Ishikawa (cell line): ENCODE measurements at regions not wholly inside any gene's neighbourhood (a gene's known extent, or its start where the extent isn't known, plus 50 kb on each side); places are given as distances from the start of the nearest gene placed in this dataset.

Experiments
- CEBPB ChIP-seq: IDR thresholded peaks from 2 replicates; pipeline ENCODE4 v1.6.1; 2012
- CREB1 ChIP-seq: IDR thresholded peaks from 2 replicates; pipeline ENCODE4 v1.6.1; 2012; ENCODE audit warnings: low read depth
- EGR1 ChIP-seq: IDR thresholded peaks from 2 replicates; pipeline ENCODE4 v1.6.1; 2012
- EP300 ChIP-seq: IDR thresholded peaks from 2 replicates; pipeline ENCODE4 v1.6.1; 2012; ENCODE audit warnings: borderline replicate concordance
- FOXM1 ChIP-seq: IDR thresholded peaks from 2 replicates; pipeline ENCODE4 v1.6.1; 2012; ENCODE audit warnings: low read depth, borderline replicate concordance
- MAX ChIP-seq: IDR thresholded peaks from 2 replicates; pipeline ENCODE4 v1.6.1; 2012
- NFIC ChIP-seq: IDR thresholded peaks from 2 replicates; pipeline ENCODE4 v1.6.1; 2012
- RAD21 ChIP-seq: IDR thresholded peaks from 2 replicates; pipeline ENCODE4 v1.6.1; 2012; ENCODE audit warnings: low read depth
- REST ChIP-seq: IDR thresholded peaks from 2 replicates; pipeline ENCODE4 v1.6.1; 2012; ENCODE audit warnings: low read depth, mild to moderate bottlenecking
- TAF1 ChIP-seq: IDR thresholded peaks from 2 replicates; pipeline ENCODE4 v1.6.1; 2012; ENCODE audit warnings: low read depth, mild to moderate bottlenecking
- TCF12 ChIP-seq: IDR thresholded peaks from 2 replicates; pipeline ENCODE4 v1.6.1; 2012; ENCODE audit warnings: low read depth
- TEAD4 ChIP-seq: IDR thresholded peaks from 2 replicates; pipeline ENCODE4 v1.6.1; 2012
- USF1 ChIP-seq: IDR thresholded peaks from 2 replicates; pipeline ENCODE4 v1.6.1; 2012
- YY1 ChIP-seq: IDR thresholded peaks from 2 replicates; pipeline ENCODE4 v1.6.1; 2012; ENCODE audit warnings: low read depth
- ZBTB7A ChIP-seq: IDR thresholded peaks from 2 replicates; pipeline ENCODE4 v1.6.1; 2012; ENCODE audit warnings: low read depth

GRCh38 chr15:81899730-81900129 lies 146.1 kb downstream of the MEX3B start:
- TF ChIP-seq FOXM1: no peak
- no peak for TF ChIP-seq MAX
- no peak for TF ChIP-seq ZBTB7A
- TF ChIP-seq CEBPB: no peak
- no peak for TF ChIP-seq REST
- TF ChIP-seq RAD21: no peak
- no peak for TF ChIP-seq NFIC
- no peak for TF ChIP-seq CREB1
- no peak for TF ChIP-seq EGR1
- TF ChIP-seq EP300: no peak
- no peak for TF ChIP-seq USF1
- no peak for TF ChIP-seq TAF1
- TF ChIP-seq TEAD4: no peak
- TF ChIP-seq TCF12: no peak
- no peak for TF ChIP-seq YY1

GRCh38 chr15:81899024-81899423 lies 146.8 kb downstream of the MEX3B start:
- TF ChIP-seq TEAD4 (no peak), CREB1 (no peak), EGR1 (no peak), USF1 (no peak), MAX (no peak), NFIC (no peak), ZBTB7A (no peak), RAD21 (no peak), FOXM1 (no peak), YY1 (no peak), TAF1 (no peak), EP300 (no peak), REST (no peak), TCF12 (no peak), CEBPB (no peak)

GRCh38 chr15:81897057-81897677 lies 148.7 kb downstream of the MEX3B start:
- no peak for TF ChIP-seq EGR1

- TF ChIP-seq FOXM1: no peak
- no peak for TF ChIP-seq REST
- no peak for TF ChIP-seq TEAD4
- no peak for TF ChIP-seq EP300
- TF ChIP-seq RAD21: no peak
- TF ChIP-seq MAX: no peak
- TF ChIP-seq CREB1: no peak
- no peak for TF ChIP-seq EGR1
- TF ChIP-seq USF1: no peak
- no peak for TF ChIP-seq YY1
- no peak for TF ChIP-seq CEBPB
- TF ChIP-seq TCF12: no peak
- TF ChIP-seq ZBTB7A: no peak
- TF ChIP-seq TAF1: no peak
- no peak for TF ChIP-seq NFIC
Observed at GRCh38 chr15:81896356-81896755, 149.5 kb downstream of the MEX3B start.
